K562 (cell line): ENCODE measurements at regions not wholly inside any gene's neighbourhood (a gene's known extent, or its start where the extent isn't known, plus 50 kb on each side); places are given as distances from the start of the nearest gene placed in this dataset.

Source experiments
- ATAC-seq: fragments of 200-7000 bp; cut with Tn5 transposase; 3 replicates; pipeline ENCODE4 v1.9.1; 2020; ENCODE audit warnings: moderate library complexity
- BruUV-seq: library from RNA; stranded (reverse); fragments of 400-500 nt; replicated peaks from 2 replicates; lab custom pipeline; 2021; lab: Mats Ljungman, UMichigan
- CTCF ChIA-PET: fragments of 300-600 bp; formaldehyde crosslinking; extraction: SDS; loops from one replicate; lab custom pipeline; 2021; ENCODE audit warnings: low intra/inter-chr PET ratio; lab: Yijun Ruan, JAX
- POLR2A ChIA-PET: fragments of 300-600, 350-650 bp; sonication (Branson Sonifier 250); formaldehyde crosslinking; extraction: SDS; loops from one replicate; lab custom pipeline; 2021; ENCODE audit warnings: antibody characterized with exemption, inconsistent platforms; lab: Yijun Ruan, JAX
- DNase-seq, 4 experiments: peaks; one replicate each; pipeline versions ENCODE4 v3.0.0 to v3.0.0-alpha.2; 2011 to 2018; ENCODE audit warnings: low spot score in 3 of 4, mixed read lengths in 3 of 4; ENCODE audit errors: extremely low read depth in 1 of 4
- FAIRE-seq: peaks from 2 replicates; lab custom pipeline; 2011; peaks lifted over from hg19 to GRCh38; lab: Jason Lieb, UNC
- H2AFZ ChIP-seq: 2 replicates; pipeline ENCODE4 v1.6.0; 2011; ENCODE audit warnings: low read depth, low read length, control low read depth, inconsistent platforms
- H3K27ac ChIP-seq: fragments of 200-600 bp; 3 replicates; pipeline ENCODE4 v1.8.0; 2011; ENCODE audit warnings: low read depth, mild to moderate bottlenecking, control low read depth, inconsistent platforms, low read length, moderate library complexity, mixed read lengths; ENCODE audit errors: extremely low read depth
- H3K27me3 ChIP-seq, 2 experiments: fragments of 300-600 bp in 1 of 2; 2 replicates in 1 of 2; 3 replicates in 1 of 2; pipeline versions ENCODE4 v1.6.0 to v1.8.0; 2011; ENCODE audit warnings: inconsistent platforms in 2 of 2, low read length in 2 of 2, mild to moderate bottlenecking in 1 of 2, mixed read lengths in 1 of 2, moderate library complexity in 1 of 2; ENCODE audit not compliant: control insufficient read depth in 2 of 2, insufficient read depth in 2 of 2
- H3K36me3 ChIP-seq: fragments of 300-600 bp; 3 replicates; pipeline ENCODE4 v1.8.0; 2011; ENCODE audit warnings: mild to moderate bottlenecking, low read length, inconsistent platforms; ENCODE audit not compliant: control insufficient read depth, insufficient read depth
- H3K4me1 ChIP-seq, 2 experiments: fragments of 200-600 bp in 1 of 2; replicated peaks in 1 of 2; 2 replicates in 1 of 2; 3 replicates in 1 of 2; pipeline versions ENCODE4 v1.5.1 to v1.8.0; 2011; ENCODE audit warnings: inconsistent platforms in 2 of 2, low read length in 2 of 2, mild to moderate bottlenecking in 1 of 2, mixed read lengths in 1 of 2, moderate library complexity in 1 of 2; ENCODE audit not compliant: control insufficient read depth in 2 of 2, insufficient read depth in 2 of 2
- H3K4me2 ChIP-seq: 2 replicates; pipeline ENCODE4 v1.6.1; 2011; ENCODE audit warnings: low read length, control low read depth, inconsistent platforms, mixed read lengths; ENCODE audit not compliant: insufficient read depth
- H3K4me3 ChIP-seq: fragments of 200-600 bp; sonication (generic), shearing (Covaris generic); 2 replicates; pipeline ENCODE4 v1.5.1; 2016; ENCODE audit warnings: control low read depth, inconsistent platforms
- H3K79me2 ChIP-seq: fragments of 200-600 bp; 3 replicates; pipeline ENCODE4 v1.8.0; 2011; ENCODE audit warnings: low read length, inconsistent platforms; ENCODE audit not compliant: control insufficient read depth, insufficient read depth
- H3K9ac ChIP-seq, 2 experiments: 2 replicates each; pipeline versions ENCODE4 v1.6.0 to v1.6.1; 2011; ENCODE audit warnings: low read depth in 2 of 2, low read length in 2 of 2, control low read depth in 1 of 2, inconsistent platforms in 1 of 2, mild to moderate bottlenecking in 1 of 2, mixed read lengths in 1 of 2; ENCODE audit not compliant: insufficient read depth in 1 of 2
- H3K9me1 ChIP-seq: one replicate; pipeline ENCODE4 v1.6.0; 2011; ENCODE audit warnings: inconsistent platforms, mild to moderate bottlenecking, low read length, moderate library complexity; ENCODE audit not compliant: control insufficient read depth, insufficient read depth
- H3K9me3 ChIP-seq: replicated peaks from 2 replicates; pipeline ENCODE4 v1.5.1; 2011; ENCODE audit warnings: low read depth, low read length, inconsistent platforms; ENCODE audit not compliant: control insufficient read depth, insufficient read depth
- H4K20me1 ChIP-seq: replicated peaks from 2 replicates; pipeline ENCODE4 v1.6.1; 2011; ENCODE audit warnings: low read length, inconsistent platforms, mixed read lengths; ENCODE audit not compliant: control insufficient read depth, insufficient read depth
- CTCF ChIP-seq, 3 experiments: IDR thresholded peaks in 2 of 3; conservative IDR thresholded peaks in 1 of 3; 2 replicates each; pipeline ENCODE4 v1.5.1; 2011 to 2012; ENCODE audit warnings: low read length in 3 of 3, mild to moderate bottlenecking in 3 of 3, control low read depth in 2 of 3, improper control_type of control experiment in 1 of 3, inconsistent platforms in 1 of 3, low read depth in 1 of 3, mixed read lengths in 1 of 3, moderate library complexity in 1 of 3; ENCODE audit not compliant: insufficient read depth in 2 of 3
- E2F3 ChIP-seq: fragments of 250-450 bp; sonication (Bioruptor Pico); IDR thresholded peaks from 2 replicates; pipeline ENCODE4 v1.4.0; 2020; ENCODE audit warnings: mild to moderate bottlenecking
- FOS ChIP-seq: IDR thresholded peaks from 3 replicates; pipeline ENCODE4 v1.6.1; 2011; ENCODE audit not compliant: insufficient read length; ENCODE audit errors: extremely low read depth
- TAF7 ChIP-seq: fragments of 450-650 bp; IDR thresholded peaks from 2 replicates; pipeline ENCODE4 v1.6.1; 2016; ENCODE audit warnings: missing genetic modification characterization, missing compliant biosample characterization
- ZNF830 ChIP-seq: fragments of 250-450 bp; sonication (Bioruptor Pico); IDR thresholded peaks from 2 replicates; pipeline ENCODE4 v1.5.0; 2021; ENCODE audit warnings: mild to moderate bottlenecking
- WGBS: fragments of 100-300 bp; shearing (Covaris generic); methylation state at CpG from one replicate; pipeline ENCODE4 v1.1.6; 2016; ENCODE audit warnings: low coverage, mixed read lengths; ENCODE audit not compliant: insufficient coverage; ENCODE audit errors: missing lambda C conversion rate; 5-methylcytosine and 5-hydroxymethylcytosine counted together
- in situ Hi-C: fragments of 300-500 bp; cut with MboI; formaldehyde crosslinking; loops from 4 replicates; pipeline ENCODE4 v1.15.0; 2018; ENCODE audit warnings: inconsistent platforms, mixed read lengths
- intact Hi-C: fragments of 100-400 bp; cut with micrococcal nuclease; formaldehyde crosslinking; loops from 2 replicates; pipeline ENCODE4 v1.14.2; 2022
- TF ChIP-seq, protein P1 (sequence below), 2 experiments: fragments of 450-650 bp; formaldehyde crosslinking in 1 of 2; IDR thresholded peaks; 2 replicates each; pipeline versions ENCODE4 v1.4.0 to v1.6.1; 2014 to 2020; ENCODE audit warnings: mild to moderate bottlenecking in 2 of 2, borderline replicate concordance in 1 of 2, low read depth in 1 of 2

- Histone ChIP-seq H4K20me1 (no peaks in the 10 kb centered on the region), H3K27me3 (no peaks in the 10 kb centered on the region), H3K4me1 (no peaks in the 10 kb centered on the region), H3K4me2 (no peak overlapping the region), H3K79me2 (no peaks in the 10 kb centered on the region), H3K9me3 (no peaks in the 10 kb centered on the region), H2AFZ (no peak overlapping the region), H3K9ac (no peak overlapping the region), H3K9me1 (no peaks in the 10 kb centered on the region), H3K27ac (no peak overlapping the region), H3K36me3 (no peaks in the 10 kb centered on the region), H3K4me3 (no peak overlapping the region)
- TF ChIP-seq CTCF (IDR thresholded peaks at IDR 0.05 in 2 of 3, conservative IDR thresholded peaks at IDR 0.05 in 1 of 3; ENCODE audit: insufficient read depth in 2 of 3, low read depth in 1 of 3, low read length in 3 of 3) (peak in 2 of 3 experiments; percentile 33 to 37; a peak in 2 of 6 replicates), E2F3 (CRISPR knock-in tag) (no peak)
- in situ Hi-C loops (no loop called here), intact Hi-C loops (no loop called here)
- POLR2A ChIA-PET: no interaction called here
- no TSS peak for BruUV-seq
- CTCF ChIA-PET: no interaction called here
- 0% methylated on average over 8 of the region's 8 CpGs for WGBS
- ATAC-seq (peak; percentile 67; the same call in 2 of the 3 replicates), DNase-seq (peak in 2 of 4 experiments; percentile 3 to 11), FAIRE-seq (no peak)
Measured at GRCh38 chr2:238754259-238754658, 93.6 kb upstream of the TWIST2 start.

DNA sequence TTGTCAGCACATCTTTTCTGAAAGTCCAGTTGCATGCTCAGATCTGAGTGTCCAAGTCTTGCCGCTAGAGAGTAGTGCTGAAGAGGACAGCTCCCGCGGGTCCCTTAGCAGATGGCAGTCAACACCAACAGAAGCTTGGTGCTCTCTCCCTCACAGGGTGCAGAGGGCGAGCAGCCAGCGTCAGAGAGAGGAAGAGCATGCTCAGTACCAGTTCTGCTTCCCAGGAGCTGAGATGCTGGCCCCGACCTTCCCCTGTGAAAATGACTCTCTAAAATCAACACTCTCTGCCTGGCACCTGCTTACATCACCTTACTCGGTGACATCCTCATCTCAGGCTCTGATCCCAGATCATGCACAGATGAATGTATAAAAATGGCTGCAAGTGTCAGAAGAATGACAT, 86.0 kb upstream of the TWIST2 start:
- no peak overlapping the region for H3K9ac ChIP-seq
- ChIA-PET CTCF (no interaction called here), POLR2A (no interaction called here)
- no TSS peak for BruUV-seq
- in situ Hi-C loops (no loop called here), intact Hi-C loops (no loop called here)
- no peaks in the 10 kb centered on the region for H3K36me3 ChIP-seq
- H3K79me2 ChIP-seq: no peaks in the 10 kb centered on the region
- no peaks in the 10 kb centered on the region for H3K4me1 ChIP-seq
- no peaks in the 10 kb centered on the region for H3K9me3 ChIP-seq
- H3K4me3 ChIP-seq: no peak overlapping the region
- no peaks in the 10 kb centered on the region for H3K9me1 ChIP-seq
- H2AFZ ChIP-seq: no peak overlapping the region
- no peaks in the 10 kb centered on the region for H4K20me1 ChIP-seq
- no peak for DNase-seq
- FAIRE-seq: no peak
- WGBS: 0% methylated on average over 6 of the region's 7 CpGs
- no peaks in the 10 kb centered on the region for H3K27me3 ChIP-seq
- no peak overlapping the region for H3K4me2 ChIP-seq
- no peak overlapping the region for H3K27ac ChIP-seq
- ATAC-seq: no peak
- TF ChIP-seq, protein P1, sequence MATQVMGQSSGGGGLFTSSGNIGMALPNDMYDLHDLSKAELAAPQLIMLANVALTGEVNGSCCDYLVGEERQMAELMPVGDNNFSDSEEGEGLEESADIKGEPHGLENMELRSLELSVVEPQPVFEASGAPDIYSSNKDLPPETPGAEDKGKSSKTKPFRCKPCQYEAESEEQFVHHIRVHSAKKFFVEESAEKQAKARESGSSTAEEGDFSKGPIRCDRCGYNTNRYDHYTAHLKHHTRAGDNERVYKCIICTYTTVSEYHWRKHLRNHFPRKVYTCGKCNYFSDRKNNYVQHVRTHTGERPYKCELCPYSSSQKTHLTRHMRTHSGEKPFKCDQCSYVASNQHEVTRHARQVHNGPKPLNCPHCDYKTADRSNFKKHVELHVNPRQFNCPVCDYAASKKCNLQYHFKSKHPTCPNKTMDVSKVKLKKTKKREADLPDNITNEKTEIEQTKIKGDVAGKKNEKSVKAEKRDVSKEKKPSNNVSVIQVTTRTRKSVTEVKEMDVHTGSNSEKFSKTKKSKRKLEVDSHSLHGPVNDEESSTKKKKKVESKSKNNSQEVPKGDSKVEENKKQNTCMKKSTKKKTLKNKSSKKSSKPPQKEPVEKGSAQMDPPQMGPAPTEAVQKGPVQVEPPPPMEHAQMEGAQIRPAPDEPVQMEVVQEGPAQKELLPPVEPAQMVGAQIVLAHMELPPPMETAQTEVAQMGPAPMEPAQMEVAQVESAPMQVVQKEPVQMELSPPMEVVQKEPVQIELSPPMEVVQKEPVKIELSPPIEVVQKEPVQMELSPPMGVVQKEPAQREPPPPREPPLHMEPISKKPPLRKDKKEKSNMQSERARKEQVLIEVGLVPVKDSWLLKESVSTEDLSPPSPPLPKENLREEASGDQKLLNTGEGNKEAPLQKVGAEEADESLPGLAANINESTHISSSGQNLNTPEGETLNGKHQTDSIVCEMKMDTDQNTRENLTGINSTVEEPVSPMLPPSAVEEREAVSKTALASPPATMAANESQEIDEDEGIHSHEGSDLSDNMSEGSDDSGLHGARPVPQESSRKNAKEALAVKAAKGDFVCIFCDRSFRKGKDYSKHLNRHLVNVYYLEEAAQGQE (IDR thresholded peaks at IDR 0.05; ENCODE audit: borderline replicate concordance): peak; percentile 85
- TF ChIP-seq, protein P1 (CRISPR knock-in tag; IDR thresholded peaks at IDR 0.05; ENCODE audit: low read depth): no peak
- TF ChIP-seq ZNF830 (CRISPR knock-in tag) (no peak), FOS (no peak), TAF7 (no peak)
